ENCODE measurements at regions not wholly inside any gene's neighbourhood (a gene's known extent, or its start where the extent isn't known, plus 50 kb on each side); places are given as distances from the start of the nearest gene placed in this dataset.

DNA sequence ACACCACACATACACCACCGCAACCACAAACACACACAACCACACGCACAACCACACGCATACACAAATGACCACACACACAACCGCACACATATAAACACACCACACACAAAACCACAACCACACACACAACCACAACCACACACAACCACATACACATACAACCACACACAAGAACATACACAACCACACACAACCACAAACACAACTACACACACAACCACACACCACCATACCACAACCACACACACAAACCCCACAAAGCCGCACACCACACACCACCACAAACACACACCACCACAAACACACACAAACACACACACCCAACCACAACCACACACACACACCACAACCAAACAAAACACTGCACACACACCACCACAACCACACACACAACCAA lies 107.5 kb upstream of the FZD10 start:
- Mint-ChIP-seq H3K4me1 (ENCODE audit: low read depth) (peaks cover 4% of the 10 kb centered on the region), H3K27ac (no peak overlapping the region), H3K36me3 (ENCODE audit: low read depth) (peaks cover 2% of the 10 kb centered on the region), H3K27me3 (ENCODE audit: low read depth) (peaks cover 9% of the 10 kb centered on the region), H3K4me3 (no peak overlapping the region), H3K9me3 (peaks cover 6% of the 10 kb centered on the region)
- no peak for DNase-seq
- intact Hi-C loops (cut with micrococcal nuclease) = no loop called here
- CTCF ChIA-PET = no interaction called here

DNA sequence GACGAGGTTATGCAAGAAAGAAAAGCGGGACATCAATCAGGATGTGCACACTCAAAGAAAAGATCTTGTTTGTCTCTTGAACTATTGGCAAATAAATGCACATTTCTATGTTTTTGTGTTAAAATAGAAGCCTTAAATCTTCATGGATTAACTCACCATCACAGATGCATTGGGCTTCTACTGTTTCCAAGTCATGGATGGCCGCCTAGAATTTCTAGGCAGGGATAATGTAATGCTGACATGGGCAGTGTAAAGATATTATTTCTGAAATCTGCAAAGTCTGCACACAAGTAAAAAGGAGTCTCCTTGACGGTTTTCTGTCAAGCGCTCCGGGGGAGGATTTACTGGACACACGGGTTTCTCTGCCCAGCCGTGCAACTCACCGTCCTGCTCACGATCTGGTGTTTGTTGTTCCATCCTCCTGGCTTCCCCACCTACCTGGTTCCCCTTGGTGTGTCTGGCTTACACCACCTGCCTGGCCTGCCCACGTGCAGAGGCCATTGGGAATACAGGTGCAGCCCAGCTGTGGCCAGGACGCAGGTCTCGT lies 103.3 kb upstream of the FZD10 start:
- Mint-ChIP-seq H3K27me3 (ENCODE audit: low read depth) (peaks cover 3% of the 10 kb centered on the region), H3K9me3 (peaks cover 15% of the 10 kb centered on the region), H3K36me3 (ENCODE audit: low read depth) (peaks cover 2% of the 10 kb centered on the region), H3K27ac (no peak overlapping the region), H3K4me3 (no peak overlapping the region), H3K4me1 (ENCODE audit: low read depth) (no peaks in the 10 kb centered on the region)
- intact Hi-C loops (cut with micrococcal nuclease) = no loop called here
- CTCF ChIA-PET = no interaction called here
- DNase-seq = no peak

DNA sequence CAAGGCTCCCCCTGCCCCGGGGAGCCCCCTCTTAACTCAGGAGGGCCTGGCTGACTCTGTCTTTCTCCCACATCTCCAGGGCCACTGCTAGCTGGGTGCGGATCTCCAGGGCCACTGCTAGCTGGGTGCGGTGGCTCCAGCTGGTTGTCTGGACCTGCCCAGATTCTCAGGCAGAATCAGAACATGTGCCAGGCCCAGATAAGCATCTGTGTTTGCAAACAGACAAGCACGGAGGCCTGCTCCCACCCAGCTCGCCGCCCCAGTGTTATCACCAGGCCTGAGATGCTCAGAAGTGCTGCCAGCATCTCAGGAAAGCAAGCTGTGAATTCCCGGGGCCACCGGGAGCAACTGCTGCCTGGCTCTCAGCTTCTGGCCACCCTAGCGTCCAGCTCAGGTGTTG lies 98.4 kb upstream of the FZD10 start:
- intact Hi-C loops (cut with micrococcal nuclease) = no loop called here
- H3K4me3 Mint-ChIP-seq = no peak overlapping the region
- no peaks in the 10 kb centered on the region for H3K36me3 Mint-ChIP-seq (ENCODE audit: low read depth)
- no peak overlapping the region for H3K27ac Mint-ChIP-seq
- no peaks in the 10 kb centered on the region for H3K4me1 Mint-ChIP-seq (ENCODE audit: low read depth)
- DNase-seq = no peak
- CTCF ChIA-PET = interaction anchor here (0.6 kb wide), 1 partner anchor 169 kb away, joined by 3 read pairs; no protein-coding TSS in a partner anchor
- H3K9me3 Mint-ChIP-seq = peaks cover 9% of the 10 kb centered on the region
- H3K27me3 Mint-ChIP-seq (ENCODE audit: low read depth) = peaks cover 2% of the 10 kb centered on the region

DNA sequence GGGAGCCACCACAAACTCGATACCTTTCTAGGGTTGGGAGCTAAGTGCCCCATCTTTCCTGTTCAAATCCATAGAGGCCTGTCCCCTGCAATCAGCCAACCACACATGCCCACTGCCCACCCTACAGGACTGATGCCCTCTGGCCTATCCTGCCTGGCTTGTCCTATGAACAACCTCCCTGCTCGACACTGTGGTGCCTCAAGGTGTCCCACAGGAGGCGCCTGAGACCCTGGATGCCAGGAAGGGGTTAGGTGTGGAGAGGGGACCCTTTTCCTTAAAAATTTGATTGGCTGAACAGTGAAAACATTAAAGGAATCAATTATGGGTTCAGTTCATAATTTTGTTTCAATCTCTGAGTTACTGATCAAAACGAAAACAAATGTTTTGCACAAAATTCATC lies 97.3 kb upstream of the FZD10 start:
- no peak for DNase-seq
- no peak overlapping the region for H3K27ac Mint-ChIP-seq
- H3K27me3 Mint-ChIP-seq (ENCODE audit: low read depth) = peaks cover 2% of the 10 kb centered on the region
- CTCF ChIA-PET = no interaction called here
- intact Hi-C loops (cut with micrococcal nuclease) = no loop called here
- H3K4me1 Mint-ChIP-seq (ENCODE audit: low read depth) = no peaks in the 10 kb centered on the region
- H3K4me3 Mint-ChIP-seq = no peak overlapping the region
- H3K9me3 Mint-ChIP-seq = peaks cover 9% of the 10 kb centered on the region
- H3K36me3 Mint-ChIP-seq (ENCODE audit: low read depth) = no peaks in the 10 kb centered on the region

DNA sequence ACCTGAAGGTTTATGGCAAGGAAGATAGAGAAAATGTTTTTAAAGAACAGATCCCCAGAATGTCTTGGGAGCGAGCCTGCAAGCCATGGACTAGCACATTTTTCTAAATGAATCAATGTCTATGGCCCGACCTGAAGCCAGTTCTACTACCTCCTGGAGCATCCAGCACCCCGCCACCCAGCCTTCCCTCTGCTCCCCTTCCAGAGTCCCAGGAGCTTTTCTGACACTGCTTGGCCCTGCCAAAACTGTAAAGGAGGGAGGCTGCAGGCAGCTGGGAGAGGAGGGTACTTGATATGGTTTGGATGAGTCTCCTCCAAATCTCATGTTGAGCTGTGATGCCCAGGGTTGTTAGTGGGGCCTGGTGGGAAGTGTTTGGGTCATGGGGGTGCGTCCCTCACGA lies 95.5 kb upstream of the FZD10 start:
- H3K4me1 Mint-ChIP-seq (ENCODE audit: low read depth) = no peaks in the 10 kb centered on the region
- H3K9me3 Mint-ChIP-seq = peaks cover 5% of the 10 kb centered on the region
- H3K4me3 Mint-ChIP-seq = no peak overlapping the region
- intact Hi-C loops (cut with micrococcal nuclease) = no loop called here
- DNase-seq = no peak
- H3K36me3 Mint-ChIP-seq (ENCODE audit: low read depth) = no peaks in the 10 kb centered on the region
- no peak overlapping the region for H3K27ac Mint-ChIP-seq
- CTCF ChIA-PET = interaction anchor here (1.0 kb wide), 1 partner anchor 22 kb away, joined by 3 read pairs; no protein-coding TSS in a partner anchor
- H3K27me3 Mint-ChIP-seq (ENCODE audit: low read depth) = no peaks in the 10 kb centered on the region

DNA sequence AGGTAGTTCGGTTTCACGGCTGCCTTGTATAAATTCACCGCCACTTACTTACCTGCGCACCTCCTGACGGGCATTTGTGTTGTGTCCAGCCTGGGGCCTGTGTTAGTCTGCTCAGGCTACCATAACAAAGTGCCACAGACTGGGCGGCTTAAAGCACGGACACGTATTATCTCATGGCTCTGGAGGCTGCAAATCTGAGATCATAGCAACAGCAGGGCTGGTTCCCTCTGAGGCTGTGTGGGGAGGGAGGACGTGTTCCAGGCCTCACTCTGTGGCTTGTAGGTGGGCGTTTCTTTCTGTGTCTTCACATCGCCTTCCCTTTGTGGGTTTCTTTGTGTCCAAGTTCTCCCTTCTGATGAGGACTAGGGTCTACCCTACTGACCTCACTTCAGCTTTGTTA lies 93.5 kb upstream of the FZD10 start:
- CTCF ChIA-PET = interaction anchor here (0.9 to 1.4 kb wide), 2 partner anchors 22 to 256 kb away, joined by 4 to 5 read pairs; no protein-coding TSS in a partner anchor
- intact Hi-C loops (cut with micrococcal nuclease) = no loop called here
- no peaks in the 10 kb centered on the region for H3K36me3 Mint-ChIP-seq (ENCODE audit: low read depth)

DNA sequence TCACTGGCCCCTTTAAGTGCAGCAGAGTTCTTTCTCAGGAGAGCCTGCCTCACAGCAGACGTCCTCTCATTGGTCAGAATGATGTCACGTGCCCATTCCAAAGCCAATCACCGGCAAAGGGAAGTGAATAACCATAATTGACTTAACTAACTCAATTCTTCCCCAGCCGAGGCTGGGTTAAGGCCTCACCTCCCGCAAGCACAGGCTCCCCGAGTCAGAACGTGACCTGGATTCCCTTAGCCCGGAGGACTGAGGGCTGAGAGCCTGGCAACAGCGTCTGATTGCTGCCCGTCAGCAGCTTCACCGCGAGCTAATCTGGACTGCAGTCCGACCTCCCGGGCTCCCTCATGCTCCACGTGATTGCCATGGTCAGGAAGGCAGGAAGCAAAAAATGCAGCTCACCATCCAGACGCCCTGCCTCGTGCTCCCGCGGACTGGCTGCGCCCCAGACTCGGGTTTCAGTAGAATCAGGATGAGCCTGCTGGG lies 92.1 kb upstream of the FZD10 start:
- no peak overlapping the region for H3K27ac Mint-ChIP-seq
- intact Hi-C loops (cut with micrococcal nuclease) = no loop called here
- H3K4me3 Mint-ChIP-seq = no peak overlapping the region
- no peaks in the 10 kb centered on the region for H3K9me3 Mint-ChIP-seq
- H3K36me3 Mint-ChIP-seq (ENCODE audit: low read depth) = no peaks in the 10 kb centered on the region
- H3K4me1 Mint-ChIP-seq (ENCODE audit: low read depth) = no peaks in the 10 kb centered on the region
- CTCF ChIA-PET = interaction anchor here (0.8 to 1.4 kb wide), 2 partner anchors 23 to 38 kb away, joined by 3 to 4 read pairs; no protein-coding TSS in a partner anchor
- DNase-seq = no peak
- no peaks in the 10 kb centered on the region for H3K27me3 Mint-ChIP-seq (ENCODE audit: low read depth)

More for the DNA sequence above, 93.5 kb upstream of the FZD10 start:
- DNase-seq = no peak
- H3K9me3 Mint-ChIP-seq = no peaks in the 10 kb centered on the region
- H3K27ac Mint-ChIP-seq = no peak overlapping the region
- H3K4me1 Mint-ChIP-seq (ENCODE audit: low read depth) = no peaks in the 10 kb centered on the region
- no peaks in the 10 kb centered on the region for H3K27me3 Mint-ChIP-seq (ENCODE audit: low read depth)
- H3K4me3 Mint-ChIP-seq = no peak overlapping the region

DNA sequence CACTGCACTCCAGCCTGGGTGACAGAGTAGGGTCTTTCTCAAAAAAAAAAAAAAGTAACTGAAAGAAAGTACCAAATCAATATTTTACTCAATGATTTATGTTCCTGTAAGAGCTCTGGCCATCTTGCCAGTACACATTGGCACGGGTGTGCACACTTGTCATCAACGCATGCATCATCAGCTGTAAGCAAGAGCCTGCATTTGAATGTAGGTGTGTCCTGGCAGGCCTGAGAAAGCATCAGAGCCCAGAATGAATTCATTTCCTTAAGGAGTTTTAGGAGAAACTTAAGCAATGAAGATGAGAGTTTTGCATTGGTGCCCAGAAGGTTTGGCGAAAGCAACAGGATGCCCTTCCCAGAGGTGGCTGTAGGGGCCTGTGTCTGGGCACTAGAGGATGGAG lies 88.5 kb upstream of the FZD10 start:
- DNase-seq = no peak
- CTCF ChIA-PET = interaction anchor here (1.1 kb wide), 1 partner anchor 48 kb away, joined by 3 read pairs; no protein-coding TSS in a partner anchor
- Mint-ChIP-seq H3K36me3 (ENCODE audit: low read depth) (no peaks in the 10 kb centered on the region), H3K4me3 (no peak overlapping the region), H3K27ac (no peak overlapping the region), H3K4me1 (ENCODE audit: low read depth) (peaks cover 13% of the 10 kb centered on the region), H3K9me3 (peaks cover 11% of the 10 kb centered on the region), H3K27me3 (ENCODE audit: low read depth) (no peaks in the 10 kb centered on the region)
- intact Hi-C loops (cut with micrococcal nuclease) = no loop called here

DNA sequence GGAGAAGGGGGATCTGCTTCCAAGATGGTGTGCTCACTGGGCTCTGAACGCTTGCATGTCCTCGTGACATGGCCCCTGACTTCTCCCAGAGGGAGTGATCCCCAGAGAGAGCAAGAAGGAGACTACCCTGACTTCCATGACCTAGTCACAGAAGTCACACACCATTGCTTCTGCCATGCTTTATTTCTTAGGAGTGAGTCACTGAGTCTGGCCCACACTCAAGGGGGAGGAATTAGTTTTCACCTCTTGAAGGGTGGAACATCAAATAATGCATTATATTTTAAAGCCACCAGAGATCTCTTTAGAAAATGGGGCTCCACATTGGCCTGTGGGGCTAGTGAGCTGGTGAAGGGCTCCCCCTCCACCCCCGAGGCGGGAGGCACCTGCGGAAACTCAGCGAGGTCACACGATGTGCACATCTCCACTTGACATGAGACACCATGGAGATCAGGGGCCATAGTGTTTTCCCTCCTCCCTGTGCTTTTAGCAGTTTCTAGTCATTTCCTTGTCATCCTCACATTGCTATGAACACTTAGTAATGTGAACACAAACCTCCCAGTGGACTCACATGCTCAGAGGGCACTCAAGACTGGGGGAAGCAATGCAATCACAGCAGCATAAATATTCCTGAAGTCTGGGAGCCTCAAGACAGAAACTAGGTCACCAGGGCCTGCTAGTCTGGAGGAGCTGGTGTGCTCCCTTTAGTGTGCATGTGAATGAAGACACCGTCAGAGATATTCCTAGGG lies 87.4 kb upstream of the FZD10 start:
- H3K27me3 Mint-ChIP-seq (ENCODE audit: low read depth) = no peaks in the 10 kb centered on the region
- H3K9me3 Mint-ChIP-seq = peaks cover 15% of the 10 kb centered on the region
- H3K4me3 Mint-ChIP-seq = no peak overlapping the region
- H3K27ac Mint-ChIP-seq = no peak overlapping the region
- no peak for DNase-seq
- intact Hi-C loops (cut with micrococcal nuclease) = no loop called here
- CTCF ChIA-PET = no interaction called here
- H3K4me1 Mint-ChIP-seq (ENCODE audit: low read depth) = peaks cover 13% of the 10 kb centered on the region
- no peaks in the 10 kb centered on the region for H3K36me3 Mint-ChIP-seq (ENCODE audit: low read depth)

DNA sequence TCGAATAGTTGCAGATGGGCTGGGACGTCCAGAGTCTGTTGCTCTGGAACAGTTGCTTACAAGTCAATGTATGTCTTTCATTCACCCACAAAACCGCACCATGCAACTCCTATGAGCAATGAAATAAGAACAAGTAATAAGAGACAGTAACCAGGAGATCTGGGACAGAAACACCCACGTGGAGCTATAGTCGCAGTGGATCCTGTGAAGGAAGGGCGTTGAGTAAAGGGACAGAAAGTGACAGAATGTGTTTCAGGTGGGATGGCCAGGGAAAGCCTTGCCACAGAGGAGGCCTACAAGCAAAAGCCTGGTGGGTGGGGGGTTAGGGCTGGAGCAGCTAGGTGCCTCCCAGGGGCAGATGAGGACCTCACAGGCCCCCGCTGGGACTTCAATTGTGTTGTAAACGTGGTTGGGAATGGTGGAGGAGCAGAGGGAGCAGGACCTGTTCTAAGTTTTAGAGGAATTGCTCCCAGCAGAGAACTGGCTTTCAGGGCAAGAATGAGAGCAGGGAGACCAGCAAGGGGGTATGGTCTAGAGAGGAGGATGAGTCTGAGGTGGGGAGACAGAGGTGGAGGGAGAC lies 86.7 kb upstream of the FZD10 start:
- Mint-ChIP-seq H3K27ac (no peak overlapping the region), H3K4me1 (ENCODE audit: low read depth) (peaks cover 13% of the 10 kb centered on the region), H3K36me3 (ENCODE audit: low read depth) (no peaks in the 10 kb centered on the region), H3K27me3 (ENCODE audit: low read depth) (no peaks in the 10 kb centered on the region), H3K9me3 (peaks cover 15% of the 10 kb centered on the region), H3K4me3 (no peak overlapping the region)
- no peak for DNase-seq
- CTCF ChIA-PET = interaction anchor here (0.6 kb wide), 1 partner anchor 208 kb away, joined by 3 read pairs; no protein-coding TSS in a partner anchor
- intact Hi-C loops (cut with micrococcal nuclease) = no loop called here

DNA sequence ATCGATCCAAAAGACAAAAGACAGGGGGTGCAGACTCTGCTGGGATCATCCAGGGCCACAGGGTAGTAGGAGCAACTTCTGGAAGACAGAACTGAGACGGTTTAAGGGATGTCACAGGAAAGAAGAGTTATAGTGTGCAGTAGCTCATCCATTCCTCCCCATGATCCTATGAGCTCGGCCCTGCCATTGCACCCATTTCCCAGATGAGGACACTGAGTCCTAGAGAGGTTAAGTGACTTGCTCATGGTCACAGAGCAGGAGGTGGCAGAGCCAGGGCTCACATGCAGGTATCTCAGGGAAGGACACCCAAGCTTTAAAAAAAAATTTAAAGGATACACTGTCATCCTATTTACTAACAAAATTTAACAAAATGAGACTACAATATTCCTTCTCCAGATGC lies 86.1 kb upstream of the FZD10 start:
- DNase-seq = no peak
- no peaks in the 10 kb centered on the region for H3K36me3 Mint-ChIP-seq (ENCODE audit: low read depth)
- H3K4me1 Mint-ChIP-seq (ENCODE audit: low read depth) = peaks cover 13% of the 10 kb centered on the region
- intact Hi-C loops (cut with micrococcal nuclease) = no loop called here
- H3K9me3 Mint-ChIP-seq = peaks cover 15% of the 10 kb centered on the region
- H3K27me3 Mint-ChIP-seq (ENCODE audit: low read depth) = no peaks in the 10 kb centered on the region
- no peak overlapping the region for H3K27ac Mint-ChIP-seq
- H3K4me3 Mint-ChIP-seq = no peak overlapping the region
- CTCF ChIA-PET = interaction anchor here (0.6 kb wide), 1 partner anchor 209 kb away, joined by 3 read pairs; no protein-coding TSS in a partner anchor

DNA sequence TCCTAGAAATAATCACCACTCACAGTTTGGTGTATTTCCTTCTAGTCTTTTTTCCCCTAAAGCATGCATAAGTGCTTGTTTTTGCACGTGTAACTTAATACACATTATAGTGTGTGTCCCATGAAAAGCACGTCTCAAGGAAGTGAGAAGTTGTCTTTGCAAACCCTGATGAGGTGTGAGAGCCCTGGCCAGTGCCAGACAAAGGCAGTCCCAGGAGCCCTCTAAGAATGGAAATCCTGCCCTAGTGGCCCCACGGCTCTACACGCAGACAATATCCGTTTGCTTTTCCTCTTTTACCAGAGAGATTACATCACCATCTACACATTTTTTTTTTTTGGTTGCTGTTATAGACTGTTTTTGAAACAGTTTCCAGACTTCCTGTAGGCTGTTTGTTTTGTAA lies 85.5 kb upstream of the FZD10 start:
- Mint-ChIP-seq H3K36me3 (ENCODE audit: low read depth) (no peaks in the 10 kb centered on the region), H3K4me3 (no peak overlapping the region), H3K9me3 (peaks cover 15% of the 10 kb centered on the region), H3K27ac (no peak overlapping the region), H3K4me1 (ENCODE audit: low read depth) (peaks cover 13% of the 10 kb centered on the region), H3K27me3 (ENCODE audit: low read depth) (no peaks in the 10 kb centered on the region)
- intact Hi-C loops (cut with micrococcal nuclease) = no loop called here
- DNase-seq = no peak
- CTCF ChIA-PET = interaction anchor here (1.8 kb wide), 1 partner anchor 10 kb away, joined by 9 read pairs; no protein-coding TSS in a partner anchor
